HG03064 (cell line): ENCODE measurements at regions not wholly inside any gene's neighbourhood (a gene's known extent, or its start where the extent isn't known, plus 50 kb on each side); places are given as distances from the start of the nearest gene placed in this dataset.
"Not testable (repeated sequence)": the region's sequence is repeated elsewhere in the genome, so short reads cannot be mapped to it uniquely, and the experiment has no call there.

ENCODE experiments used
- ATAC-seq: cut with Tn5 transposase; IDR thresholded peaks from one replicate; pipeline ENCODE4 v1.9.1; 2021; ENCODE audit warnings: low read depth; ENCODE audit not compliant: unreplicated experiment

DNA sequence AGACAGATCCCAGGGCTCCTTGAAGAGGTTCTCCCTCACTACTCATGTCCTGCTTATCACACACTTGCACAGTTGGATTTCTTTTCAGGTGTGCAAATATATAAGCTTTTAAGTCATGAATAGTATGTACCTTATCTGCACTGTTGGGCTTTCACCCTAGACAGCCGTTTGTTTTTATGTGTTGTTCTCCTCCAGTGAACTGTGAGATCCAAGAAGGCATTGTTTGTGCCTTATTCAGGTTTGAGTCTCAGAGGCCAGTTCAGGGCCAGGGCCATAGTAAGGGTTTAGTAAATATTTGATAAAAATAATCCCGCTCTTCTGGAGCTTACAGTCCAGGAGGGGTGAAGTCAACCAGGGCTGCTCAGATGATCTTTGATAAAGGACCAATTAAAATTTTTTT lies 480.0 kb downstream of the TMEM38B start:
- ATAC-seq = no peak

DNA sequence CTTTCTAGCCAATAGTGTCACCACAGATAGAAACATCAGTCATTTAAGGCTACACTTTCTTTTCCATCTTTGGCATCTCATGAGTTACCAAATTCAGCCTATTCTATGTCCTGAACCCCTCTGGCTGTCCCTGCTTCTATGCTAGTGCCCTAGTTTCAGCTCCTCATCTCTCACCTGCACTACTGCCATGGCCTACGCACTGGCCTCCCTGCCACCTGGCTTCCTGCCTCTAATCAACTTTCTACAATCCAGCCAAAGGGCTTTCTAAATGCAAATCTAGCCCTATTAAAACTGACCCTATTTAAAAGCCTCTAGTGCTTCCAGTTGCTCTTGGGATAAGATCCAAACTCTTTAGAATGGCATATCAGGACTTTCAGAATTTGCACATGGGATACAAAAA lies 482.9 kb downstream of the TMEM38B start:
- ATAC-seq = no peak

DNA sequence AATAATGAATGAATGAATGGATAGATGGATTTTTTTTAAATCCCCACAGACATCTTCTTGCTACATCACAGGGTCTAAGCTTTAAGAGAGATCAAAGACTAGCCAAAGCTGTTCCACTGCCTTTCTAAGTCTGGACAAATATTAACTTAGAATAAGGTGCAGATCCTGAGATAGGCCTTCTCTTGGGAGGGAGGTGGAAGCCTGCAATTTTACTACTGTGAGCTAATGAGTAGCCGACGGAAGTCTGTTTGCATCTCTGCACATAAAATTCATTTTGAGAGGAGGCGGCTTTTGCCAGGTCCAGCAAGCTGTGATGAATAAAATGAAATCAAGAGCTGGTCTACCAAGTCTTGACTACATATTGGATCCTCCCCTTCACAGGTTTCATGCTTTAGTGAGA lies 484.9 kb downstream of the TMEM38B start:
- no peak for ATAC-seq

DNA sequence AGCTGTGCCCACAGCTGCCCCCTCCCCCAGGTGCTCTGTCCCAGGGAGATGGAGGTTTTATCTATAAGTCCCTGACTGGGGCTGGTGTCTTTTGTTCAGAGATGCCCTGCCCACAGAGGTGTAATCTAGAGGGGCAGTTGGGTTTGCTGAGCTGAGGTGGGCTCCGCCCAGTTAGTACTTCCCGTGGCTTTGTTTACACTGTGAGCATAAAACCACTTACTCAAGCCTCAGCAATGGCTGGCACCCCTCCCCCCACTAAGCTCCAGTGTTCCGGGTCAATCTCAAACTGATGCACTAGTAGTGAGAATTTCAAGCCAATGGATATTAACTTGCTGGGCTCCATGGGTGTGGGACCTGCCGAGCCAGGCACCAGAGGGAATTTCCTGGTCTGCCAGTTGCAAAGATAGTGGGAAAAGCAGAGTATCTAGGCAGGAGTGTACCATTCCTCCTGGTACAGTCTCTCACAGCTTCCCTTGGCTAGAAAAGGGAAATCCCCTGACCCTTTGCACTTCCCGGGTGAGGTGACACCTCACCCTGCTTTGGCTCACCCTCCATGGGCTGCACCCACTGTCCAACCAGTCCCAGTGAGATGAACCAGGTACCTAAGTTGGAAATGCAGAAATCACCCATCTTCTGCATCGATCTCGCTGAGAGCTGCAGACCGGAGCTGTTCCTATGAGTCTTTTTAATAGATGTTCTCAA lies 509.6 kb downstream of the TMEM38B start:
- ATAC-seq = not testable (repeated sequence)

DNA sequence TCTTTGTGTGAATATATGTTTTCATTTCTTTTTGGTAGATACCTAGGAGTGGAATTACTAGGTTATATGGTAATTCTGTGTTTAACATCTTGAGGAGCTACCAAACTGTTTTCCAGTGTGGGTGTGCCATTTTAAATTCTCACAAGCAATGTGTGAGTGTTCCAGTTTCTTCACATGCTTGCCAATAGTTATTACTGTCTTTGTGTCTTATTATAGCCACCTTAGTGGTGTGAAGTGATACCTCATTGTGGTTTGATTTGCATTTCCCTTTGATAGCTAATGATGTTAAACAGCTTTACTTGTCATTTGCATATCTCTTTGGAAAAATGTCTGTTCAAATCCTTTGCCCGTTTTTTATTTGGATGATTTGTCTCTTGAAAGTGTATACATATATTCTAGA lies 513.0 kb downstream of the TMEM38B start:
- ATAC-seq = no peak

DNA sequence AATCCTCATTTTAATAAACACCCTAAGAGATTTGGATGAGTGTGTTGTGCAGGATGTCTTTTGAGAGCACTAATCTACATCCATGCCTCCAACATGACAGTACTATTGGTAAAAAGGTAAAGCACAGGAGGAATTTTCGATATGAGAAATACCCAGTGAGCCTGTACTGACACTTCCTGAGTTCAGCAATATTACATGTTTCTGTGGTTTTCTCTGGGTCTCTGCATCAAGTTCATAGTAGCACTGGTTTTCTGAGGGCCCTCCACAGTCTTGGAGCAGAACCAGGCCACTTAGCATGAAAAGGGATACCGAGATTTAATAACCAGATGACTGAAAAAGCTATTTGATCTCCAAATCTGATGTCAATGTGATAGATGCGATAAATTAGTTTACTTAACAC lies 524.1 kb downstream of the TMEM38B start:
- ATAC-seq = no peak

DNA sequence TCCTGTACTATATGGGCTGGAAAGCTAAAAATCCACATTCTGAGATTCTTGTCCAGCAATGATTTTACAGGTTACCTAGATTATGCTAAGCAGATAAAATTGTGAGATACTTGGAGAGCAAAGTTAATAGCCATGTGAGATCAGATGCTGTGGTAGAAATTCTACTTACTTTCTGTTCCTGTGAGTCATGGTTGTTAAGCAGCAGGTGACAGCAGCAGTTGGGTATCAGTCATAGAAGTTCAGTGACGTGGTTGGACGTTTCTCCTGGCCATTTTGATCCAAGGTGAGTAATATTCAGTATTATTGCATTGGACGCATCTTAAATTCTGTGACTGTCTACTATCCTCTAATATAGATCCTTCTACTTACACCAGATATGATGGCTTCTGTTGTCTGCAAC lies 524.5 kb downstream of the TMEM38B start:
- no peak for ATAC-seq

DNA sequence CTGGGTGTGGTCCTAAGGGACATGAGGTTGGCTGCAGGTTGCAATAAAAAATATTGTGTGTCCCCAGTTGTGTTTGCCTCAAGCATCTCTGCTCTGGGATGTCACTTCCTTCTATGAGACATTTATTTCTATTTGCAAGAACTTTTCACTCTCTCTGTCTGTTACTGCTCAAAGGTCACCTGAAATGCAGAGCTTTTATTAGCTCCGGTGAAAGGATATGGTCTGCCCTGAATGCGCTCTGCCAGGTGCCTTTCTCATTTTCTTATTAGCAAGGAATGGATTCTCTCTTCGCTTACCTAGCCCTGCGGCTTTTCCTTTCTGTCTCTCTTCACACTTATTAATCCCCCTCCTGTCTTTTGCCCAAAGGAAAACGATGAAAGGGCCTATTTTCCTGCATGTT lies 526.1 kb downstream of the TMEM38B start:
- ATAC-seq = no peak

DNA sequence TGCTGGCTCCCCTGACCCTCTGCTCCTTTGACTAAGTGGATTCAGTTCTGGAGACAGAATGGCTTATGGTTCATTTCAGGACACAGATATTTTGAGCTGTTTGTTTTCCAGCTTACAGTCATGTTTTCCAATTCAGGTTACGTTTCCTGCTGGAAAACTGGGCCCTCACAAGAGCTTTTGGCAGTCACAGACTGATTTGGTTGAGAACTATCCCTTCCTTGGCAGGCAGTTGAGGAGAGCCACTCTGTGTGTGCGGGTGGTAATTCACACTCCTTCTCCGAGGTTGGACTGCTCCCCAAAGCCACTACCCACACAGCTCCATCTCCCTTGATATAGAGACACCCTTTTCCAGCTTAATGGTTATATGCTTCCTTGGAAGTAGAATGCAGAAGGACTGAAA lies 534.5 kb downstream of the TMEM38B start:
- no peak for ATAC-seq

DNA sequence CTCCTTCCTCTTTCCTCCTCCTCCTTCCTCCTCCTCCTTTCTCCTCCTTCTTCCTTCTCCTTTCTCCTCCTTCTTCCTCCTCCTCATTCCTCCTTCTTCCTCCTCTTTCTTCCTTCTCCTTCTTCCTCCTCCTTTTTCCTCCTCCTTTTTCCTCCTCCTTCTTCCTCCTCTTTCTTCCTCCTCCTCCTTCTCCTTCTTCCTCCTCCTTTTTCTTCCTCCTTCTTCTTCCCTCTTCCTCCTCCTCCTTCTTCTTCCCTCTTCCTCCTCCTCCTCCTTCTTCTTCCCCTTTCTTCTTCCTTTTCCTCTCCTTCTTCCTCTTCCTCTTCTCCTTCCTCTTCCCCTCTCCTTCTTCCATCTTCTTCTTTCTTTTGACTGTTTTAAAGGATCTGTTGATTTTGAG lies 538.8 kb downstream of the TMEM38B start:
- no peak for ATAC-seq

DNA sequence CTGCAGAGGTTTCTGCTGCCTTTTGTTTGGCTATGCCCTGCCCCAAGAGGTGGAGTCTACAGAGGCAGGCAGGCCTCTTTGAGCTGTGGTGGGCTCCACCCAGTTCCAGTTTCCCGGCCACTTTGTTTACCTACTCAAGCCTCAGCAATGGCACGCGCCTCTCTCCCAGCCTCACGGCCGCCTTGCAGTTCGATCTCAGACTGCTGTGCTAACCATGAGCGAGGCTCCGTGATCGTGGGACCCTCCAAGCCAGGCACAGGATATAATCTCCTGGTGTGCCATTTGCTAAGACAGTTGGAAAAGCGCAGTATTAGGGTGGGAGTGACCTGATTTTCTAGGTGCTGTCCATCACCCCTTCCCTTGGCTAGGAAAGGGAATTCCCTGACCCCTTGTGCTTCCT lies 566.6 kb downstream of the TMEM38B start:
- ATAC-seq = not testable (repeated sequence)

DNA sequence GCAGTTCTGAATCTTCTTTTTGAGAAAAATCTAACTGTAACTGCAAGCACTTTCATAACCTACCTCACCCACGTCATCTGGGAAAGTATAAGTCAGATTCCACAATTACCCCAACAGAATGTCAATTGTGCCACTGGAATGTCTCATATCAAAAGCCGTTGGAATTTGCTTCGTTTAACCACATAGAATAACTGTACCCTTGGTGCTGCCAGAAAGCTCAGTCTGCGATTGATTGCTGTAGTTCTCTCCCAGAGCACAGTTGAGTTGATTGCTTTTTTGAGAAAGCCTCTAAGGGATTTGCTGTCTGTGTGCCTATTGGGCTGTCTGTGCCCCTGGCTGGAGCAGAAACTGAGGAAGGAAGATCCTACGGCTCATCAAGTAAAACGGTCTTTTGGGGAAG lies 583.6 kb downstream of the TMEM38B start:
- ATAC-seq = no peak

DNA sequence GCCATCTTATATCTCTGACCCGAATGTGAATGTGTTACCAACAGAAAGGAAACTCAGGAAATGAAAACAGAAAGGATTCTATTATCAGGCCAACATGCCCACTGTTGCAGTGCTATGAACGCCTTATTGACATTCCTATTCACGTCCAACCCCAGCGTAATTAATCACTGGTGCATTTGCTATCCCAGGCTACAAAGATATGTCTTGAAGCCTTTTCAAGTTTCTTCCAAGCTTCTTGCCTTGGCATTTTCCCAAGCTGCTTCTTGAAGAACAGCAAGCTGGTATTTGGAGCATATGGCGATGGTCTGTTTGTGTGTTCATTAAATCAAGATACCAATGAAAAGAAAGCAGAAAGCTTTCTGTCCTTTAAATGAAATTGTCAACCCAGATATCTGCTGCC lies 579.2 kb upstream of the ZNF462 start:
- no peak for ATAC-seq

DNA sequence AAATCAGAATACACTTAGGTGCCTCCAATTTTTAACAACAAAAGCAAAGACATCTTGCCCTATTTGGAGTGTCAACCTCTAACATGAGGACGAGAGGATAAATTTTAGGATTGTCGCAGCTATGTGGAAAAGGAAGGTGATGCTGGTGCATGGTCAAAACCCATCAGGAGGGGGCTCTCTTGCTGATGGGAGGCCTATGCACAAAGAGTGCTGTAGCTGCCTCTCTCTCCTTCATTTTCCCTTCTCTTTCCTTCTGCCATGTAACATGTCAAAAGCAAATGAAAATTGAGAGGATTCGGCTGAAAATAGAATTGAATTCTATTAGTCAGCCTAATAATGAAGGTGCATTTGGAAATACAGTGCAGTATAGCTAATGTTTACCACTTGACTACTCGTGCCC lies 578.7 kb upstream of the ZNF462 start:
- ATAC-seq = no peak

DNA sequence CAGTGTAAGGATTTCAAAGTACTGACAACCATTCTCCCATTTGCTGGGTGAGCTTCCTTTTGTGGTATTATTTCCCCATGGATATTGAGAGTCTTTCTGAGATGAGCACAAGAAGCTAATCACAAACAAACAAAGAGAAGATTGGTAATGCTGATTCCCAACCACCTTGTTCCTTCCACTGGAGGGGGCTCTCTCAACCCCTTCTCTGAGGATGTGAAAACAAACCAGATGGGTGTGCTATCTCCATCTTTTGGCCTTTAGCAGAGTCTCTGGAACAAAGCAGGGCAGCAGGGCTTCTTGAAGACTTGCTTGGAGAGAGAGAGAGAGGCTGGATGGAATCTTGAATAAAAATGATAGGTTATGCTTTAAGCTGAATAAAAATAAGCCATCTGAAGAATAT lies 576.7 kb upstream of the ZNF462 start:
- ATAC-seq = no peak

DNA sequence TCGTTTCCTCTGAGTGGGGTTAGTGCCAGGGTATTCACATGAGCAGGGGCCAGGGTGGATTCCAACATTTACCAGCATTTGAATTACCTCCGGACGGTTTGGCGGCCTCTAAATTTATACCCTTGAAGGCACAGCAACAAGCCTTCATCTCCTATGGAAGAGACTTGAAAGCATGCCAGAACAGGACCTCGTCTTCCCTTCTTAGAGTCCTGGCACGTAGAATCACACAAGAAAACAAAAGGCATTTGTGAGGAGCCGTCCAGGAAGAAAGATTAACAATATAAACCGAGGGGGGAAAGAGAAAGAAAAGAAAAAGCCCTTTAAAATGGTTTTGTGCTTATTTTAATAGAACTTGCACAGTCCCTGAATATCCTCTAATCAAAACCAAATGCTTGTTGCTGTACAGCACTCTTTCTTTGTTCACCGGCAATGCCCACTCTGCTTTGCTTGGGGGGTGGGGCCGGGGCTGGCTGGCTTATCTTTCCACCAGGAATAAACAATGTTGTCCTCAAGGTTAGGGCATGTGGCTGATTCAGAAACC lies 575.8 kb upstream of the ZNF462 start:
- ATAC-seq = no peak

DNA sequence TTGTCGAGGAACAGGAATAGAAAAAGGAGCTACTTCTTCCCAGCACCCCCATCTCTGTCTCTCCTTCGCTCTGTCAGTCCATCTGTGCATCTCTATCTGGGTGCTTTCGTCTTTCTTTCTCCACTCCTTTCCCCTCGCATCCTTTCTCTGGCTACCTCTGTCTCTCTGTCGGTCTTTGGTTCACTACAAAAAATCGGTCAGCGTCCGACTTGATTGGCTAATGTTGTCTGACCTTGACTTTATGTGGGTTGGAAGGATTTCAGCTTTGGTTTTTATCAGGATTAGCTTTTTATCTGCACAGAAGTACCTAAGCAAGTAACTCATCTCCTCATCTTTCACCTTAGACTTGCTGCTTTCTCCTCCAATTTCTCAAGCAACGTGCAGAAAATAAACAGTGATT lies 575.2 kb upstream of the ZNF462 start:
- ATAC-seq = no peak

DNA sequence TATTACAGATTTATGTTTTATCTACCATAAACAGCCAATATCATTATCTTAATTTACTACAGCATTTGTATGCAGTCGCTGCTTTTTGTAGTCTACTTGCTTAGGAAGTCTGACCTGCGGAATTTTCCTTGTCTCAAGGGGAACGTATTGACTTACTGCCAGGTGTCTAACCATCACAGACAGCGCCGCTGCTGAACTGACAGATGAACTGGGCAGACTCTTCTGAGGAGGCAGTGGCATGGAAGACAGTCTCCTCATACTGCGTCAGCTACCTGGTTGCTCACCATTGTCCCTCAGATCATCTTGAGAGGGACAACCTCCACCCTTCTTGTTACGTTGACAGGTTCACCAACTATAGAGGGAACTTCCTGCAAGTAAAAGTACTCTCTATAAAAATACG lies 574.3 kb upstream of the ZNF462 start:
- ATAC-seq = no peak

DNA sequence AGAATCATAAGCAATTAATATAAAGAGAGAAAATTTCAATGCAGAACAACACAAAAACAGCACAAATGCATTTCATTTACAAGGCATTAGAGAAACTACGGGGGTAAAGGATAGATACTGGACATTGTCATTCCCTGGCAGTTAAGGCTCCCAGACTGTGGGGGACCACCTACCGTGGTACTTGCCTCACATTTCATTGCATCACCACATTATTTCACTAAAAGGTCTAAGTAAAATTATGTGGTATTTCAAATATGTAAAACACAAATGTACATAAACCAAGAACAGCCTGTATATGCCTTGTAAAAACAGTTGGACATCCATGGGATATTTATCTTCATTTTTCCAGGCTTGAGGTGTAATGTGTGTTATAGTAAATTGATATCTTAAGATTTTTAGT lies 571.2 kb upstream of the ZNF462 start:
- no peak for ATAC-seq

DNA sequence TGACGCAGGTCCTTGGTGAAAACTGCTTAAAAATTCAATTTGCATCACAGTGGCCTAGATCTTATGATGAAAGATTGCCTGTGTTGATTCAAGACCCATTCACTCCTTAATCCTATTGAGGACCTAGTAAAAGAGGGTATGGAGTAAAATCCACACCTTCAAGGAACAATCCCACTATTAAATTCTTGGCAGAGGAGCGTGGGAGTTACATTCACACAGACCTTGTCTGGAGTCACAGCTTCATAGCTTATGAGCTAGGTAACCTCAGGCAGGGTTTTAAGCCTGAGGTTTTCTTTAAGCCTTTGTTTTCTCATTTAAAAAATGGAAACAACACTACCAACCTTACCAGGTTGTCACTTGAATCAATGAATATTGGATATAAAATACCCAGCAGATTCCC lies 566.5 kb upstream of the ZNF462 start:
- no peak for ATAC-seq

DNA sequence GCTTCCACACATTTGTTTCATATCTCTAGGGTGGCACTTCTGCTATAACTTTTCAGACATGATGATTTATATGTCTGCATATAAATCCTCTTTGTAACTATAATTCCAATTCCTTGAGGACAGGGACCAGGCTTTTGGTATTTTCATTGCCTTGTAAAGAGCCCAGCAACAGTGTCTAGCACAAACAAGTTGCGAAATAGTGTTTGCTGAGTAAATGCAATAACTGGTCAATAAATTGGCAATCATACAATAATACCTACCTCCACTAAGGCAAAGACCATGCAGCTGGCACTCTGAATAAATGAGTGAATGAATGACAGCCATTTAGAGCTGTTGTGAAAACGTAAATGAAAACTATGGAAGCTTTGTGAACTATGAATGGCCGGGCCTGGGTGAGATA lies 564.0 kb upstream of the ZNF462 start:
- no peak for ATAC-seq

DNA sequence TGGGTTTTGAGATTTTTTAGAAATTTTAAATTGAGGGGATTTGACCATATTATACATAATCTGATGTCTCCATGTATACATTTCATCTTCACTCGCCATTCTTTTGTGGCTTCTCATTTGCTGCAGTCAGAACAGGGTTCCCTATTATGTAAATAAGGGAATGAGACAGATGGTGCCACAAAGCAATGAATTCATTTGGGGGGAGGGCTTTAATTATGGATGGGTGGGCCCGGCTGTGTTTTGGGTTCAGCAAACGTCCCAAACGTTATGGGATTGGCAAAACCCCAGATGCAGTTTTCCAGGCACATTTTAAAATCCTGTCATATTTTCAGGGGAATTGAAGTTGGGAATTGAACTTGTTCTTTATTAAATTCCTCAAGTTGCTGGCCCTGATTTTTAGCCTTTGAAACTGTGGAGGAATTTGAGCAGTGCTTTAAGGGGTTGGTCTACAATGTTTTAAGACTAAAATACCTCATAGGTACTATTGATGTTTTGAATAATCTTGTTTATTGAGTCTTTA lies 558.5 kb upstream of the ZNF462 start:
- ATAC-seq = no peak
